GM18520 (cell line): ENCODE measurements at regions not wholly inside any gene's neighbourhood (a gene's known extent, or its start where the extent isn't known, plus 50 kb on each side); places are given as distances from the start of the nearest gene placed in this dataset.
A peak's percentile ranks its signal among the peaks of the same experiment; 100 is the strongest.

Experiments used
- ATAC-seq: cut with Tn5 transposase; IDR thresholded peaks from one replicate; pipeline ENCODE4 v1.9.1; 2021; ENCODE audit not compliant: unreplicated experiment

- ATAC-seq, result no peak
Observed at GRCh38 chr10:57222129-57222528, 861.1 kb upstream of the ZWINT start.

GRCh38 chr10:57221674-57222073, 860.6 kb upstream of the ZWINT start:
- no peak for ATAC-seq

- ATAC-seq, result no peak
Observed at GRCh38 chr10:57218382-57218781, 857.3 kb upstream of the ZWINT start.

- no peak for ATAC-seq
Observed at GRCh38 chr10:57202356-57202755, 841.3 kb upstream of the ZWINT start.

GRCh38 chr10:57188846-57189245, 827.8 kb upstream of the ZWINT start:
- no peak for ATAC-seq

- no peak for ATAC-seq
Observed at GRCh38 chr10:57186201-57186600, 825.1 kb upstream of the ZWINT start.

GRCh38 chr10:57169597-57169996, 808.5 kb upstream of the ZWINT start:
- ATAC-seq, result no peak

GRCh38 chr10:57168611-57169240, 807.7 kb upstream of the ZWINT start:
- ATAC-seq, result no peak

- no peak for ATAC-seq
Observed at GRCh38 chr10:57165671-57166070, 804.6 kb upstream of the ZWINT start.

- no peak for ATAC-seq
Observed at GRCh38 chr10:57162231-57162630, 801.2 kb upstream of the ZWINT start.

- no peak for ATAC-seq
Observed at GRCh38 chr10:57161157-57161556, 800.1 kb upstream of the ZWINT start.

- peak; percentile 69 for ATAC-seq
Observed at GRCh38 chr10:57145548-57145947, 784.5 kb upstream of the ZWINT start.

GRCh38 chr10:57142925-57143576, 782.0 kb upstream of the ZWINT start:
- ATAC-seq, result no peak

GRCh38 chr10:57141708-57142107, 780.6 kb upstream of the ZWINT start:
- no peak for ATAC-seq

GRCh38 chr10:57119684-57120083, 758.6 kb upstream of the ZWINT start:
- no peak for ATAC-seq

- ATAC-seq, result no peak
Observed at GRCh38 chr10:57113545-57113944, 752.5 kb upstream of the ZWINT start.

- ATAC-seq, result no peak
Observed at GRCh38 chr10:57102236-57102635, 741.2 kb upstream of the ZWINT start.

- peak; percentile 53 for ATAC-seq
Observed at GRCh38 chr10:57098146-57098545, 737.1 kb upstream of the ZWINT start.

- no peak for ATAC-seq
Observed at GRCh38 chr10:57096044-57096443, 735.0 kb upstream of the ZWINT start.

- no peak for ATAC-seq
Observed at GRCh38 chr10:57094965-57095364, 733.9 kb upstream of the ZWINT start.

- no peak for ATAC-seq
Observed at GRCh38 chr10:57094083-57094482, 733.0 kb upstream of the ZWINT start.

GRCh38 chr10:57053530-57053929, 692.5 kb upstream of the ZWINT start:
- ATAC-seq, result no peak

GRCh38 chr10:57049096-57049495, 688.0 kb upstream of the ZWINT start:
- ATAC-seq, result no peak
